SHP77 (cell line): ENCODE measurements at regions not wholly inside any gene's neighbourhood (a gene's known extent, or its start where the extent isn't known, plus 50 kb on each side); places are given as distances from the start of the nearest gene placed in this dataset.
"Not testable (repeated sequence)": the region's sequence is repeated elsewhere in the genome, so short reads cannot be mapped to it uniquely, and the experiment has no call there.

Experiments used
- DNase-seq, 2 experiments: peaks; one replicate each; lab custom pipeline; 2025; lab: John Stamatoyannopoulos, UW

DNA sequence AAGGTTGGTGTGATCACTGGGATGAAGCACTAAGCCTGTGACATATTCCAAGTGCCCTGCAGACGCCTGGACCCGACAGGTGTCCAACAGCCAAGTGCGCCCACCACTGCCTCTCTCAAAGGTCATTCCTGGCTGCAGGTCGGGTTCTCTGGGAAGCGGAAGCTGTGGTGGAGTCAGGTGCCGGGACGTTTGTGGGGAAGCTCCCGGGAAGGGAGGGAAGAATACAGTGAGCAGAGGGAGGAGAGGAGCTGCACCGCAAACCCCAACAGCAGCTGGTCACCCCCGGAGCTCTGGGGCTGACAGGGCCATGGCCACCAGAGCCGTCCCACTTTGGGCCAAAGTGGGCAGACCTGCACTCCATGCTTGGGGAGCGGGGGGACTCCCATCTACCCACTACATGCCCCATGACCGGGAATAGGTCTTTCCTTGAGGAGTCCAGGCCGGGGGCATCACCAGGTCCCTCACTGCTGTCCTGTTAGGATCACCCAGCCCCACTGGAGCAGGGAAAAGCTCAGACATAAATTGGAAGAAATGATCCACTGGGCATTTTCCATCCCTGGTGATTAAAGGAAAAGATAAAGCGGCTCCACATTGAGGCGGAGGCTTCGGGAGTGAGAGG lies 84.5 kb upstream of the PPP2R2D start:
- DNase-seq = no peak

- DNase-seq = no peak
These were observed 83.7 kb upstream of the PPP2R2D start for GRCh38 chr10:131816941-131817700.

GRCh38 chr10:131817866-131818509 lies 82.8 kb upstream of the PPP2R2D start:
- no peak for DNase-seq

GRCh38 chr10:131818510-131819234 lies 82.1 kb upstream of the PPP2R2D start:
- DNase-seq = no peak

- DNase-seq = no peak
These were observed 81.4 kb upstream of the PPP2R2D start for GRCh38 chr10:131819241-131820072.

DNA sequence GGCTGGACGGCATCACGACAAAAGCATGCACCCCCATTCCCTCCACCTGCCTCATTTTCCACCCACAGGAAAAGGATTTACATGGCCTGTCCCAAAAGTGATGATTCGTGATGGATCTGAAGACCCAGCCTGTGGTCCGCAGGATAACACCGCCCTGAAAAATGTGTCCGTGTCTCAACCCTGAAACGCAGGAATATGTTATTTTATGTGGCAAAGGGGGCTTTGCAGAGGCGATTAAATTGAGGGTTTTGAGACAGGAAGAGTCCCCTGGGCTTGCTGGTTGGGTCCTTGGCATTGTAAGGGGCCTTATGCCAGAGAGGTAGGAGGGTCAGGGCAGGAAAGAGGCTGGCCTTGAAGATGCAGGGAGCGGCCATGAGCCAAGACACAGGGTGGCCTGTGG lies 80.2 kb upstream of the PPP2R2D start:
- no peak for DNase-seq

- no peak for DNase-seq
These were observed 79.3 kb upstream of the PPP2R2D start for GRCh38 chr10:131821378-131822012.

DNA sequence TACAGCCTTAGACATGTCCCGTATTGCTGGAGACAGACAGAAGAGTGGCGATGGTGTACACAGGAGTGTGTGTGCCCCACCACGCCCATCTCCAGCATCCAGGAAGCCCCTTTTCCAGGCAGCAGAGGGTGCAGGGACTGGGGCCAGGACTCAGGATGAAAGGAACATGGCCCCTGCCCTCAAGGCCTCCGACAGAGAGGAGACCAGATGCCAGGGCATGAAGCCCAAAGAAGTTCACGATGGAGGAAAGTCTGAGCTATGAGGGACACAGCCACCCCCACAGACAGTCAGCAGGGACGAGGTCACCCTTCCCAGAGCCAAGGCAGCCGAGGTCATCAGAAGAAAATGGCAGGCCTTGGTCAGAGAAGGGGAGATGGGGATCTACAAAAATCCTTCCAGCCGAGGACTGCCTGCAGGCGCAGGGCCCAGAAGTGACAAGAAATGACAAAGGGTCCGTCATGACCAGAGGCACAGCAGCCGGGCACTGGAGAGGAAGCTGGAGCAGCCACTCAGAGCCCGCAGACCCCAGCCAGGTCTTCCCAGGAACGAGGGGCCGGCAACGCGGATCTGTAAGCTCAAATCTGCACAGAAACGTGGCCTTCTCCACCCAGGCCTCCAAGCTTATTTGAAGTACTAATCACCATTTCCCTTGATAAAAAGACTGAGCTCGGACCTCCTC lies 78.7 kb upstream of the PPP2R2D start:
- DNase-seq = no peak

- DNase-seq = no peak
These were observed 78.0 kb upstream of the PPP2R2D start for GRCh38 chr10:131822692-131823245.

DNA sequence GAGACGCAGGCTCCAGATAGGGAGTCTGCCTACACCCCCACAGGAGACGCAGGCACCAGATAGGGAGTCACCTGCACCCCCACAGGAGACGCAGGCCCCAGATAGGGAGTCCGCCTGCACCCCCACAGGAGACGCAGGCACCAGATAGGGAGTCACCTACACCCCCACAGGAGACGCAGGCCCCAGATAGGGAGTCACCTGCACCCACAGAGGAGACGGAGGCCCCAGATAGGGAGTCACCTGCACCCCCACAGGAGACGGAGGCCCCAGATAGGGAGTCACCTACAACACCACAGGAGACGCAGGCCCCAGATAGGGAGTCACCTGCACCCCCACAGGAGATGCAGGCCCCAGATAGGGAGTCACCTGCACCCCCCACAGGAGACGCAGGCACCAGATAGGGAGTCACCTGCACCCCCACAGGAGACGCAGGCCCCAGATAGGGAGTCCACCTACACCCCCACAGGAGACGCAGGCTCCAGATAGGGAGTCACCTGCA lies 77.2 kb upstream of the PPP2R2D start:
- not testable (repeated sequence) for DNase-seq

DNA sequence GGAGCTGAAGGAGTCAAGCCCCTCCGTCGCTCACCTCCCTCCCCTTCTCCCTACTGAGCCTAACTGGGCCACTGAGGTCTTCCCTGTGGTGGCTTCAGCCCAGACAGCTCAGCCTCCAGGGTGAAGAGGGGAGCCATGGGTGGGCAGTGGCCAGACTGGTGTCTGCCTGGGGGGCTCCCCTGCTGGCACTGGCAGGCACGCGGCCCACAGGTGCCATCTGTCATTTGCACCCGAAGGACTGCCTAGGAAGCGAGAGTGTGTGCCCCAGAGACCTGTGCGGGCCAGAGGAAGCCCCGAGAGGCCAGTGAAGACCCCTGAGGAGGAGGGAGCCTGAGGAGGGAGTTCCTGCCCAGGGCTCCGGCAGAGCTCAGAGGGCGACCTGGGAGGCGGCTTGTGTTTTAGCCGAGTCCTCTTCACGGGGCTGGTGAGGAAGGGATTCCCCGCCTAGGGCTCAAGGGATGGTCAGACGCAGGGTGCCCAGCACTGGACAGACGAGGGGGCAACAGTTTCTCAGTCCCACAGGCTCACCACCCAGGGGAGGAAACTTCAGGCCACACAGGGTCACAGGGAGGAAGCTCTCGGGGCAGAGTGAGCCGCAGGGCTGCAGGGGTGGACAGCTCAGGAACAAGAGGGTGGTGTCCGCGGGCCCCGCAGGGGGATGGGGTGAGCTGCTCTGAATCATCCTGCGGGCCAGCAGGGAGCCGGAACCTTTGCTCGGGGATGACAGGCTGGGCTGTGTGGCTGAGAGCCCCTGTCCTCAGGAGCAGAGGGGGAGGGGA lies 76.2 kb upstream of the PPP2R2D start:
- no peak for DNase-seq

GRCh38 chr10:131825150-131825848 lies 75.5 kb upstream of the PPP2R2D start:
- peak in 1 of 2 experiments; percentile 4 for DNase-seq

DNA sequence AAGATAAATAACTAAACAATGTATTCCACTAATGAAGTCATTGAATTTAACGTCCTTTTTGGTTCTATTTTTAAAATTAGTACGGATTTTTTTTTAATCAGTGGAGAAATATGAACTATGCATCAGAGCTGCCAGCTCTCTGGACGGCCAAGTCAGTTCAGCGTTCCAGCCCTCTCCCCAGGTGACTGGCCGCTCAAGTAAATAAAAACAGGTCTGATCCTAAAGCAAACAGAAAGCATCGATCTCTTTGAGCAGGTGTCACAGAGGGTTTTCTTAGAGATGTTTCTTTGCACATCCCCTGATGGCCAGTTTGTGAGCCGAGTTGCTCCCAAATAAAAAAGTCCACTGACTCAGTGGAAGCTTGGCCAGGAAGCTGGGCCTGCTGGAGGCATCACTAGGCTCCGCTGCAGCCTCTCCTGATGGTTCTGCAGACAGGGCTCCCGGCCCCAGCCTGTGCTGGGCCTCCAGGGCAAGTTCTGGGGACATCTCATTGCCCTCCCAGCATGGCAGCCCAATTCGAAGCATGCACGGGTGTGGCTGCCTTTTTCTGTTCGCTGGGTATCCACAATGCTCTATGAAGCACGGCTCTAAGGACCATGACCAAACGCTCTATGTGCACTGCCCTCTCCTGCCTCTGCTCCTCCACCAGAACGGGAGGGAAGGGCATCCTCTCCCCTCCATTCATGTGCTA lies 74.7 kb upstream of the PPP2R2D start:
- DNase-seq = no peak

DNA sequence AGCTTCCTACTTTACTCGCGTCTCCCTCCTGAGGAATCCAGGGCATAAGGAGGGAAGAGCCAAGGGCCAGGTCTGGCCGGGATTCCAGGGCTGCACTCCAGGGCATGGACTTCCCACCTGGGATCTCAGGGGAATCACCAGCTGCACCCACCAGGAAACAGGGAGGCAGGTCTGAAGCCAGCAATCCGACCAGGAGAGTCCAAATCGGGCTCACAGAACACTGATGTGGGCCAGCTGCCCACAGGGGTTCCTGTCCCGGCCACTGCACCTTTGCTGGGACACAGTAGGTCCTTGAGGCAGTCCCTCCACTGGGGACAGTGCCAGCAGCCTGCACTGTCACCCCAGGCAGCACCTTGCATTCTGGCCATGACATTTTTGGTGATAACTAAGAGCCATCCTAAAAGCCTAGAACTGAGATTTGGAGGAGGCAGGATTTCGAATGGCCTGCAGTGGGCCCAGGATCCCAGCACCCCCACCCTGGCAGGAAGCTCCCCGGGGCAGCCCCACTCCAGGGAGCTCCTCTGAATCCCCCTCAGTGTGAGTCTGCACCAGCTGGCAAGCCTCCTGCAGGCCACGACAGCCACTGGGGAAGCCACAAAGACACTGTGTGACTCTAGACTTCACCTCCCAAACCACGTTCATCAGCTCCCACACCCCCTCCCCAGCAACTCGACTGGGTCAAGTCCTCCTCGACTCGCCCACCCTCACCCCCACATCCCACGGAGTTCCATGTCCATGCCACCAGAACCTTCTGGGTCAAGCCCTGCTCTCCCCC lies 71.5 kb upstream of the PPP2R2D start:
- no peak for DNase-seq

DNA sequence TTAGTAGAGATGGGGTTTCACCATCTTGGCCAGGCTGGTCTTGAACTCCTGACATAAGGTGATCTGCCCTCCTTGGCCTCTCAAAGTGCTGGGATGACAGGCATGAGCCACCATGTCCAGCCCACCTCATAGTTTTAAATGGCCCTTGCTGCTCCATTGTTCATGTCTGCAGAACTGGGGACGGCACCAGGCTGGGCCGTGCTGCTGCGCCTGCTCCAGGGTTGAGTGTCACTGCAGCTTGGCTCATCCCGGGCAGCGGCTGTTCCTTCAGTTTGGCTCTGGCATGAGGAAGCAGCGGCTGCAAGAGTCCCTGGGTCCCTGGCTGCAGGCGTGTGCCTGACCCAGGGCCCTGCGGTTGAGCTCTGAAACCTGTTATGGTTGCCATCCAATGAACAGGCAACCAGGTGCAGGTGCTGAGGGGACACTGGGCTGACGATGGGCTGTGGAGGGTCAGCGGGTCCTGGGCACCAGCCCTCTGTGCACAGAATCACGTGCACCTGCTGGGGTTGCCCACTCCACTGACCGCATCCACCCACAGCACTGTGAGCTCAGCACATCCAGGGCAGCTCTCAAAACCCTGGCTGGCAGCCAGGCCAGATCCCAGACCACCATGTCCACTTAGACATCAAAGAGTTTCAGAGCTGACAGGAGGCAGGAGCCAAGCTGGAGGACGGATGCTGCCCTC lies 70.2 kb upstream of the PPP2R2D start:
- DNase-seq = no peak

- no peak for DNase-seq
These were observed 69.2 kb upstream of the PPP2R2D start for GRCh38 chr10:131831561-131831960.
